Gastroesophageal sphincter (tissue), 4 donors: ENCODE measurements at regions not wholly inside any gene's neighbourhood (a gene's known extent, or its start where the extent isn't known, plus 50 kb on each side); places are given as distances from the start of the nearest gene placed in this dataset.
"Not testable (repeated sequence)": the region's sequence is repeated elsewhere in the genome, so short reads cannot be mapped to it uniquely, and the experiment has no call there.

ENCODE experiments used
- ATAC-seq: fragments of 150-250 bp; one replicate; pipeline ENCODE4 v1.9.1; 2016; ENCODE audit warnings: mild to moderate bottlenecking, moderate library complexity
- H3K27ac ChIP-seq, 4 donors: fragments of 200-600 bp; sonication (generic) in 3 of 4; 1 replicate in 3 of 4; 2 replicates in 1 of 4; pipeline ENCODE4 v1.5.1; 2016 to 2019
- H3K27me3 ChIP-seq: fragments of 200-600 bp; sonication (generic); one replicate; pipeline ENCODE4 v1.5.1; 2019
- H3K36me3 ChIP-seq, 2 donors: fragments of 200-600 bp; sonication (generic); one replicate each; pipeline ENCODE4 v1.5.1; 2019; ENCODE audit warnings: control low read depth in 1 of 2
- H3K4me1 ChIP-seq, 3 donors: fragments of 200-600 bp; sonication (generic); 1 replicate in 2 of 3; 2 replicates in 1 of 3; pipeline ENCODE4 v1.5.1; 2016 to 2019; ENCODE audit warnings: control low read depth in 2 of 3
- H3K4me3 ChIP-seq, 2 donors: fragments of 200-600 bp; sonication (generic); one replicate each; pipeline ENCODE4 v1.5.1; 2019; ENCODE audit warnings: mild to moderate bottlenecking in 1 of 2, moderate library complexity in 1 of 2
- H3K9me3 ChIP-seq, 3 donors: fragments of 200-600 bp; sonication (generic); one replicate each; pipeline ENCODE4 v1.5.1; 2017 to 2019; ENCODE audit warnings: control low read depth in 2 of 3
- EP300 ChIP-seq: sonication (generic); formaldehyde crosslinking; IDR thresholded peaks from one replicate; pipeline ENCODE4 v1.6.1; 2017; ENCODE audit warnings: antibody characterized with exemption, mild to moderate bottlenecking
- POLR2A ChIP-seq, 2 donors: fragments of 450-650 bp; IDR thresholded peaks; one replicate each; pipeline ENCODE4 v1.6.1; 2017; ENCODE audit warnings: antibody characterized with exemption in 2 of 2, mild to moderate bottlenecking in 2 of 2, moderate library complexity in 1 of 2
- POLR2AphosphoS5 ChIP-seq: sonication (generic); formaldehyde crosslinking; IDR thresholded peaks from one replicate; pipeline ENCODE4 v1.6.1; 2017; ENCODE audit warnings: antibody characterized with exemption
- WGBS, 2 donors: methylation state at CpG; one replicate each; pipeline ENCODE4 v1.1.5; 2018; ENCODE audit warnings: low coverage in 1 of 2; 5-methylcytosine and 5-hydroxymethylcytosine counted together
- TF ChIP-seq, protein P1 (sequence below), 4 experiments: fragments of 200-600 bp in 2 of 4; fragments of 450-650 bp in 2 of 4; sonication (generic) in 1 of 4; IDR thresholded peaks; one replicate each; pipeline ENCODE4 v1.5.1; 2017 to 2019; ENCODE audit warnings: antibody characterized with exemption in 4 of 4, mild to moderate bottlenecking in 2 of 4, moderate library complexity in 2 of 4

- 89 to 92% methylated on average over 1 of the region's 1 CpG for WGBS, 2 donors
- no peaks in the 10 kb centered on the region for H3K36me3 ChIP-seq
- H3K27ac ChIP-seq: no peak overlapping the region
- ATAC-seq: no peak
- TF ChIP-seq POLR2A (IDR thresholded peaks at IDR 0.05) (no peak), EP300 (no peak)
- TF ChIP-seq, protein P1, sequence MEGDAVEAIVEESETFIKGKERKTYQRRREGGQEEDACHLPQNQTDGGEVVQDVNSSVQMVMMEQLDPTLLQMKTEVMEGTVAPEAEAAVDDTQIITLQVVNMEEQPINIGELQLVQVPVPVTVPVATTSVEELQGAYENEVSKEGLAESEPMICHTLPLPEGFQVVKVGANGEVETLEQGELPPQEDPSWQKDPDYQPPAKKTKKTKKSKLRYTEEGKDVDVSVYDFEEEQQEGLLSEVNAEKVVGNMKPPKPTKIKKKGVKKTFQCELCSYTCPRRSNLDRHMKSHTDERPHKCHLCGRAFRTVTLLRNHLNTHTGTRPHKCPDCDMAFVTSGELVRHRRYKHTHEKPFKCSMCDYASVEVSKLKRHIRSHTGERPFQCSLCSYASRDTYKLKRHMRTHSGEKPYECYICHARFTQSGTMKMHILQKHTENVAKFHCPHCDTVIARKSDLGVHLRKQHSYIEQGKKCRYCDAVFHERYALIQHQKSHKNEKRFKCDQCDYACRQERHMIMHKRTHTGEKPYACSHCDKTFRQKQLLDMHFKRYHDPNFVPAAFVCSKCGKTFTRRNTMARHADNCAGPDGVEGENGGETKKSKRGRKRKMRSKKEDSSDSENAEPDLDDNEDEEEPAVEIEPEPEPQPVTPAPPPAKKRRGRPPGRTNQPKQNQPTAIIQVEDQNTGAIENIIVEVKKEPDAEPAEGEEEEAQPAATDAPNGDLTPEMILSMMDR (IDR thresholded peaks at IDR 0.05): no peak
- H3K9me3 ChIP-seq: no peaks in the 10 kb centered on the region
- H3K4me1 ChIP-seq: peaks cover 0 to 10% (median 0%) of the 10 kb centered on the region in 3 donors
- no peaks in the 10 kb centered on the region for H3K27me3 ChIP-seq
- no peak overlapping the region for H3K4me3 ChIP-seq
These were observed 72.8 kb upstream of the MAP10 start for GRCh38 chr1:232732344-232732910.

DNA sequence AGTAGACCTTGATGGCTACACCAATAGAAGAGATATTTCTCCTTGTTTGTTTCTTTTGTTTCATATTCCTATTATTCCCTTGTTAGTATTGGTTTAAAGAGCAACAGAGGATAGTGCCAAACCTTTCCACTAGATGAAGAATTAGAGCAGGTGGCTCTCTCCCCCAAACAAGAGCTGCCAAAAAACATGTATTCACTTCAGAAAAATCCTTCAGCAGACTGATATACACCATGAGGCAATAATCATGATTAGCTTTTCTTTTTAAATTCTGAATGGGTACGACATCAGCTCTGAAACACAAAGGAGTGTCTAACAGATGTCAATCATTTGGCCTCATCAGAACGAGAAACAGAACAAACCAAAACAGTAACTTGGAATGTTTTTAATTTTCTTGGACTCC is 67.3 kb upstream of the MAP10 start:
- H3K4me3 ChIP-seq: no peak overlapping the region
- H3K27ac ChIP-seq: no peak overlapping the region
- no peaks in the 10 kb centered on the region for H3K27me3 ChIP-seq
- no peaks in the 10 kb centered on the region for H3K4me1 ChIP-seq
- no peaks in the 10 kb centered on the region for H3K36me3 ChIP-seq
- WGBS, 2 donors: 55 to 92% methylated on average over 2 of the region's 2 CpGs
- ATAC-seq: no peak
- no peak for TF ChIP-seq POLR2AphosphoS5
- TF ChIP-seq, protein P1 (IDR thresholded peaks at IDR 0.05): no peak
- TF ChIP-seq EP300: no peak
- no peak for TF ChIP-seq POLR2A (IDR thresholded peaks at IDR 0.05)
- H3K9me3 ChIP-seq: no peaks in the 10 kb centered on the region

GRCh38 chr1:232743999-232744398 is 61.2 kb upstream of the MAP10 start:
- Histone ChIP-seq H3K27ac (no peak overlapping the region), H3K9me3 (peaks cover 0 to 17% (median 0%) of the 10 kb centered on the region in 3 donors), H3K36me3 (no peaks in the 10 kb centered on the region), H3K27me3 (no peaks in the 10 kb centered on the region), H3K4me3 (no peak overlapping the region), H3K4me1 (no peaks in the 10 kb centered on the region)
- WGBS, 2 donors: 78 to 100% methylated on average over 1 of the region's 1 CpG
- no peak for ATAC-seq
- TF ChIP-seq POLR2AphosphoS5 (no peak), EP300 (no peak), POLR2A (IDR thresholded peaks at IDR 0.05) (no peak)
- TF ChIP-seq, protein P1 (IDR thresholded peaks at IDR 0.05): no peak

DNA sequence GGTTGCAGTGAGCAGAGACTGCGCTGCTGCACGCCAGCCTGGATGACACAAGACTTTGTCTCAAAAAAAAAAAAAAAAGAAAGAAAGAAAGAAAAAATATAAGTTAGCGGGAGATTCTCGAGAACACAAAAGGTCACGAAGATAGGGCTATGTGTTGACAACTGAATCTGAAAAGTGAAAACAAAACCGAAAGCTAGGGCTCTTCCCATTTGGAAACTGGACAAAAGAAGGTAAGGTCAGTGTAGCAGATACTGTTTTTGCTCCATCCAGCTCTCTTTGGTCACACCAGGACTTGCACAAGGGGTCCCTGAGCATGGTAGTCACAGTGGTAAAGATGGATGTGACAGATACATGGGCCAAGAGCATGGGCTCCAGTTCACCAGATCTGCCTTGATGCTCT is 60.4 kb upstream of the MAP10 start:
- Histone ChIP-seq H3K27ac (no peak overlapping the region), H3K9me3 (peaks cover 0 to 26% (median 0%) of the 10 kb centered on the region in 3 donors), H3K4me1 (no peaks in the 10 kb centered on the region), H3K36me3 (no peaks in the 10 kb centered on the region), H3K27me3 (no peaks in the 10 kb centered on the region), H3K4me3 (no peak overlapping the region)
- WGBS, 2 donors: 94 to 96% methylated on average over 4 to 5 of the region's 6 CpGs
- TF ChIP-seq POLR2AphosphoS5 (no peak), EP300 (no peak), POLR2A (IDR thresholded peaks at IDR 0.05) (no peak)
- TF ChIP-seq, protein P1 (IDR thresholded peaks at IDR 0.05): no peak
- ATAC-seq: no peak

DNA sequence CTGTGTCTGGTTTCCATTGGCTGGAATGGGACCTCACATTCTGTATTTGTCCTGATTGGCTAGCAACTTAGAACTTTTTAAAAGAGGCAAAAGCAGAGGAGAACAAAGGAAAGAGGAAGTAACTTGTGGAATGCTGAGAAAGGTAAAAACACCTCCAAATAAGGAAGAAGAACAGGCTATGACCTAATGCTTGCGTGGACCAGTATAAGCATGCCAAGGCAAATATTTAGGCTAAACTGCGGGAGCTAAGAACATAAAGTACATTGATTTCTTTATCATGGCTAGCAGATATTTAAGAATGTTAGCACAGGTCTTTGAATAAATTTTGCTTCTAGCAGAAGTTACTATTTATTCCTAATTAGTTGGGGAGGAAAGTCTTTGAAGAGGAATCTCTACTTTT is 59.5 kb upstream of the MAP10 start:
- not testable (repeated sequence) for H3K36me3 ChIP-seq, H3K27ac ChIP-seq, ATAC-seq, H3K27me3 ChIP-seq, H3K4me1 ChIP-seq, H3K4me3 ChIP-seq
- H3K9me3 ChIP-seq: peaks cover 0 to 27% (median 0%) of the 10 kb centered on the region in 3 donors
- 89% methylated on average over 2 of the region's 2 CpGs for WGBS, 2 donors
